ENCODE measurements at regions not wholly inside any gene's neighbourhood (a gene's known extent, or its start where the extent isn't known, plus 50 kb on each side); places are given as distances from the start of the nearest gene placed in this dataset.

GRCh38 chr15:95922431-95922830 lies 408.1 kb upstream of the NR2F2 start:
- DNase-seq (ENCODE audit: low read depth): no peak
- in situ Hi-C loops (cut with HindIII; ENCODE audit: low pct_unique_long_range_greater_than_20kb, low sequenced_read_pairs): no loop called here

- in situ Hi-C loops (cut with HindIII; ENCODE audit: low pct_unique_long_range_greater_than_20kb, low sequenced_read_pairs): no loop called here
- DNase-seq (ENCODE audit: low read depth): no peak
Measured at GRCh38 chr15:95923792-95924191, 406.7 kb upstream of the NR2F2 start.

GRCh38 chr15:95928822-95929221 lies 401.7 kb upstream of the NR2F2 start:
- no peak for DNase-seq (ENCODE audit: low read depth)
- in situ Hi-C loops (cut with HindIII; ENCODE audit: low pct_unique_long_range_greater_than_20kb, low sequenced_read_pairs): no loop called here

- in situ Hi-C loops (cut with HindIII; ENCODE audit: low pct_unique_long_range_greater_than_20kb, low sequenced_read_pairs): no loop called here
- no peak for DNase-seq (ENCODE audit: low read depth)
Measured at GRCh38 chr15:95929232-95929846, 401.2 kb upstream of the NR2F2 start.

GRCh38 chr15:95930659-95931375 lies 399.7 kb upstream of the NR2F2 start:
- in situ Hi-C loops (cut with HindIII; ENCODE audit: low pct_unique_long_range_greater_than_20kb, low sequenced_read_pairs): no loop called here

GRCh38 chr15:95931619-95932018 lies 398.9 kb upstream of the NR2F2 start:
- in situ Hi-C loops (cut with HindIII; ENCODE audit: low pct_unique_long_range_greater_than_20kb, low sequenced_read_pairs): no loop called here

More at GRCh38 chr15:95930659-95931375, 399.7 kb upstream of the NR2F2 start:
- no peak for DNase-seq (ENCODE audit: low read depth)

GRCh38 chr15:95932141-95932540 lies 398.4 kb upstream of the NR2F2 start:
- no peak for DNase-seq (ENCODE audit: low read depth)
- in situ Hi-C loops (cut with HindIII; ENCODE audit: low pct_unique_long_range_greater_than_20kb, low sequenced_read_pairs): no loop called here

More at GRCh38 chr15:95931619-95932018, 398.9 kb upstream of the NR2F2 start:
- DNase-seq (ENCODE audit: low read depth): no peak

- in situ Hi-C loops (cut with HindIII; ENCODE audit: low pct_unique_long_range_greater_than_20kb, low sequenced_read_pairs): no loop called here
- DNase-seq (ENCODE audit: low read depth): no peak
Measured at GRCh38 chr15:95932676-95933075, 397.8 kb upstream of the NR2F2 start.

GRCh38 chr15:95935852-95936251 lies 394.6 kb upstream of the NR2F2 start:
- no peak for DNase-seq (ENCODE audit: low read depth)
- in situ Hi-C loops (cut with HindIII; ENCODE audit: low pct_unique_long_range_greater_than_20kb, low sequenced_read_pairs): no loop called here

- DNase-seq (ENCODE audit: low read depth): no peak
- in situ Hi-C loops (cut with HindIII; ENCODE audit: low pct_unique_long_range_greater_than_20kb, low sequenced_read_pairs): no loop called here
Measured at GRCh38 chr15:95937128-95937528, 393.4 kb upstream of the NR2F2 start.

- DNase-seq (ENCODE audit: low read depth): no peak
- in situ Hi-C loops (cut with HindIII; ENCODE audit: low pct_unique_long_range_greater_than_20kb, low sequenced_read_pairs): no loop called here
Measured at GRCh38 chr15:95940431-95940985, 390.0 kb upstream of the NR2F2 start.

- no peak for DNase-seq (ENCODE audit: low read depth)
- in situ Hi-C loops (cut with HindIII; ENCODE audit: low pct_unique_long_range_greater_than_20kb, low sequenced_read_pairs): no loop called here
Measured at GRCh38 chr15:95944193-95944592, 386.3 kb upstream of the NR2F2 start.

- DNase-seq (ENCODE audit: low read depth): no peak
- in situ Hi-C loops (cut with HindIII; ENCODE audit: low pct_unique_long_range_greater_than_20kb, low sequenced_read_pairs): no loop called here
Measured at GRCh38 chr15:95944661-95945255, 385.7 kb upstream of the NR2F2 start.

- in situ Hi-C loops (cut with HindIII; ENCODE audit: low pct_unique_long_range_greater_than_20kb, low sequenced_read_pairs): no loop called here
- DNase-seq (ENCODE audit: low read depth): no peak
Measured at GRCh38 chr15:95946241-95946640, 384.3 kb upstream of the NR2F2 start.

- DNase-seq (ENCODE audit: low read depth): no peak
- in situ Hi-C loops (cut with HindIII; ENCODE audit: low pct_unique_long_range_greater_than_20kb, low sequenced_read_pairs): no loop called here
Measured at GRCh38 chr15:95946926-95947325, 383.6 kb upstream of the NR2F2 start.

- DNase-seq (ENCODE audit: low read depth): no peak
- in situ Hi-C loops (cut with HindIII; ENCODE audit: low pct_unique_long_range_greater_than_20kb, low sequenced_read_pairs): no loop called here
Measured at GRCh38 chr15:95948411-95948810, 382.1 kb upstream of the NR2F2 start.

- in situ Hi-C loops (cut with HindIII; ENCODE audit: low pct_unique_long_range_greater_than_20kb, low sequenced_read_pairs): no loop called here
- DNase-seq (ENCODE audit: low read depth): no peak
Measured at GRCh38 chr15:95953032-95953431, 377.5 kb upstream of the NR2F2 start.

GRCh38 chr15:95957861-95958260 lies 372.6 kb upstream of the NR2F2 start:
- DNase-seq (ENCODE audit: low read depth): no peak
- in situ Hi-C loops (cut with HindIII; ENCODE audit: low pct_unique_long_range_greater_than_20kb, low sequenced_read_pairs): no loop called here

- in situ Hi-C loops (cut with HindIII; ENCODE audit: low pct_unique_long_range_greater_than_20kb, low sequenced_read_pairs): no loop called here
- DNase-seq (ENCODE audit: low read depth): no peak
Measured at GRCh38 chr15:95958382-95958781, 372.1 kb upstream of the NR2F2 start.

All from Caki2 (cell line).